ENCODE measurements at regions not wholly inside any gene's neighbourhood (a gene's known extent, or its start where the extent isn't known, plus 50 kb on each side); places are given as distances from the start of the nearest gene placed in this dataset.

- Histone ChIP-seq H3K36me3 (ENCODE audit: insufficient read depth, low read length) (no peaks in the 10 kb centered on the region), H3K4me1 (ENCODE audit: insufficient read depth, low read length, poor library complexity, severe bottlenecking) (no peaks in the 10 kb centered on the region), H3K4me2 (ENCODE audit: low read length) (no peak overlapping the region), H3K27ac (ENCODE audit: low read depth, low read length, poor library complexity, severe bottlenecking) (no peak overlapping the region), H4K20me1 (ENCODE audit: insufficient read depth, low read length) (no peaks in the 10 kb centered on the region), H3K79me2 (ENCODE audit: insufficient read depth, low read depth, low read length) (no peaks in the 10 kb centered on the region), H3K4me3 (ENCODE audit: low read depth, low read length, poor library complexity, severe bottlenecking) (no peak overlapping the region), H3K9me3 (ENCODE audit: low read length) (no peaks in the 10 kb centered on the region), H3K9me2 (ENCODE audit: insufficient read depth, low read length) (no peaks in the 10 kb centered on the region), H2AFZ (ENCODE audit: low read length) (no peak overlapping the region)
- TF ChIP-seq EZH2phosphoT487 (IDR thresholded peaks at IDR 0.05; ENCODE audit: borderline replicate concordance, low read depth, low read length): no peak
- TF ChIP-seq CTCF (conservative IDR thresholded peaks at IDR 0.05; ENCODE audit: low read length): no peak
- ChIA-PET POLR2A (interaction anchor here (0.6 kb wide), 1 partner anchor 1118 kb away, joined by 3 read pairs; no protein-coding TSS in a partner anchor), CTCF (ENCODE audit: unreplicated experiment) (no interaction called here)
- no peak for DNase-seq (ENCODE audit: low spot score)
- BruUV-seq (replicated peaks): no TSS peak
- intact Hi-C loops (cut with micrococcal nuclease; ENCODE audit: unreplicated experiment): no loop called here
Measured at GRCh38 chr1:239008568-239008967, 377.8 kb upstream of the CHRM3 start.

- TF ChIP-seq EZH2phosphoT487 (IDR thresholded peaks at IDR 0.05; ENCODE audit: borderline replicate concordance, low read depth, low read length): no peak
- TF ChIP-seq CTCF (conservative IDR thresholded peaks at IDR 0.05; ENCODE audit: low read length): no peak
- ChIA-PET POLR2A (interaction anchor here (0.7 to 0.9 kb wide), 2 partner anchors 10 to 1363 kb away, joined by 3 read pairs; no protein-coding TSS in a partner anchor), CTCF (ENCODE audit: unreplicated experiment) (no interaction called here)
- no peaks in the 10 kb centered on the region for H3K36me3 ChIP-seq (ENCODE audit: insufficient read depth, low read length)
- no peaks in the 10 kb centered on the region for H3K4me1 ChIP-seq (ENCODE audit: insufficient read depth, low read length, poor library complexity, severe bottlenecking)
- no TSS peak for BruUV-seq (replicated peaks)
- intact Hi-C loops (cut with micrococcal nuclease; ENCODE audit: unreplicated experiment): no loop called here
- H3K79me2 ChIP-seq (ENCODE audit: insufficient read depth, low read depth, low read length): no peaks in the 10 kb centered on the region
- no peaks in the 10 kb centered on the region for H3K9me2 ChIP-seq (ENCODE audit: insufficient read depth, low read length)
- no peaks in the 10 kb centered on the region for H4K20me1 ChIP-seq (ENCODE audit: insufficient read depth, low read length)
- no peaks in the 10 kb centered on the region; the same call in 1 of the 2 replicates for H3K9me3 ChIP-seq (ENCODE audit: low read length)
- no peak overlapping the region for H3K27ac ChIP-seq (ENCODE audit: low read depth, low read length, poor library complexity, severe bottlenecking)
- no peak for DNase-seq (ENCODE audit: low spot score)
- H3K4me2 ChIP-seq (ENCODE audit: low read length): no peak overlapping the region
- H3K4me3 ChIP-seq (ENCODE audit: low read depth, low read length, poor library complexity, severe bottlenecking): no peak overlapping the region
- H2AFZ ChIP-seq (ENCODE audit: low read length): no peak overlapping the region
Measured at GRCh38 chr1:239006276-239006675, 380.1 kb upstream of the CHRM3 start.

- CTCF ChIA-PET (ENCODE audit: unreplicated experiment): no interaction called here
- H3K79me2 ChIP-seq (ENCODE audit: insufficient read depth, low read depth, low read length): no peaks in the 10 kb centered on the region
- H3K4me2 ChIP-seq (ENCODE audit: low read length): no peak overlapping the region
- no peak overlapping the region for H2AFZ ChIP-seq (ENCODE audit: low read length)
- intact Hi-C loops (cut with micrococcal nuclease; ENCODE audit: unreplicated experiment): no loop called here
- BruUV-seq (replicated peaks): no TSS peak
- no peaks in the 10 kb centered on the region; the same call in 1 of the 2 replicates for H3K9me3 ChIP-seq (ENCODE audit: low read length)
- no peak overlapping the region for H3K4me3 ChIP-seq (ENCODE audit: low read depth, low read length, poor library complexity, severe bottlenecking)
- H4K20me1 ChIP-seq (ENCODE audit: insufficient read depth, low read length): no peaks in the 10 kb centered on the region
- no peaks in the 10 kb centered on the region for H3K4me1 ChIP-seq (ENCODE audit: insufficient read depth, low read length, poor library complexity, severe bottlenecking)
- TF ChIP-seq CTCF (conservative IDR thresholded peaks at IDR 0.05; ENCODE audit: low read length) (no peak), EZH2phosphoT487 (IDR thresholded peaks at IDR 0.05; ENCODE audit: borderline replicate concordance, low read depth, low read length) (no peak)
- no peak for DNase-seq (ENCODE audit: low spot score)
- POLR2A ChIA-PET: no interaction called here
- H3K9me2 ChIP-seq (ENCODE audit: insufficient read depth, low read length): no peaks in the 10 kb centered on the region
- no peak overlapping the region for H3K27ac ChIP-seq (ENCODE audit: low read depth, low read length, poor library complexity, severe bottlenecking)
- H3K36me3 ChIP-seq (ENCODE audit: insufficient read depth, low read length): no peaks in the 10 kb centered on the region
Measured at GRCh38 chr1:238999944-239000343, 386.4 kb upstream of the CHRM3 start.

Measured in OCI-LY7 (cell line).